ENCODE measurements at regions not wholly inside any gene's neighbourhood (a gene's known extent, or its start where the extent isn't known, plus 50 kb on each side); places are given as distances from the start of the nearest gene placed in this dataset.
"Not testable (repeated sequence)": the region's sequence is repeated elsewhere in the genome, so short reads cannot be mapped to it uniquely, and the experiment has no call there.

DNA sequence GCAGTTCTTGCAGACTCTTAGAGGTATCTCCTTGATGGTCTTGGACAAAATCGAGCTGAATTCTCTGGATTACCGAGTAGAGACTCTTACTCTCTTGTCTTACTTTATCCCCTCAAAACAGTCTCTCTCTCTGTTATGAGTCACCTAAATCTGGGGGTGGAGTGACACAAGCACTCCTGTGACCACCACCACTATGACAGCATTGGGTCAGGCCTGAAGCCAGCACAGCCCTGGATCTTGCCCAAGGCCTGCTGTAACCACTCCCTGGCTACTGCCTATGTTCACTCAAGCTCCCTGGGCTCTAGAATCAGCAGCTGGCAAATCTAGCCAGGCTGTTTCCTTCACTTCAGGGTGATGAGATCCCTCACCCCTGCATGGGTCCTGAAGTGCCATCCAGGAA is 662.5 kb downstream of the LUZP2 start:
- no peak for DNase-seq (ENCODE audit: low spot score)

- DNase-seq (ENCODE audit: low spot score) = no peak
These were observed 666.6 kb downstream of the LUZP2 start for GRCh38 chr11:25163421-25163820.

DNA sequence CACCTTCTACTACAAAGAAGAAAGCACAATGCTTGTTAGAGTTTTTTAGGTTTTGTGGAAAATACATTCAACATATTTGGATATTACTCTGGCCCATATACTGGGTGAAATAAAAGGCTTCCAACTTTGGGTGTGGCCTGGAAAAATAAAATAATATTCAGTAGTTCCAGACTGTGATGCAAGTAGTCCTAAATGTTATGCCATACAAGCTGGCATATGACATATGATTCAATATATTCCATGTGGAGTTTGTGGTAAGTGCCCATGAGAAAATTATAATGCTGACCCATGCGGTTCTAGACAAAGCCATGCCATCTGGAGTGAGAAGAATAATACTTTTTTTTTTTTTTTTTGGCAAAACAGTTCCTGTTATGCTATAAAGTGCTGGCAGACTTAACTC is 683.3 kb downstream of the LUZP2 start:
- DNase-seq (ENCODE audit: low spot score) = no peak

DNA sequence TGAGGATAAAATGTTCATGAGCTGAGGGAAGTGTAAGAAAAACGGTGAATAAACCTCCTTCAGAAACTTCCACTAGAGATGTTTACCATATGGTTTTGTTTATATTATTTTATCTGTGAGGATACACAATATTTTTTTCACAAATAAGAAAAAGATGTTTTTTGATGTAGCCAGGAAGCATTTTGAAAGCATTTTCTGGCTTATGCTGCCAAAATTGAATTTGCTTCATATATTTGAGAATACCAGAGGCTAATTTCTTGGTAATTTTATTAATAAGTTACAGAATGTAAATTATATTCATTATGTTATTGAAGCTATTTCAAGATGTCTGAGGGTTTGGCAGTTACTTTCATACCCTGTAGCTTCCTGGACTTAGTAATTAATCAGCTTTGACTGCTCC is 686.6 kb downstream of the LUZP2 start:
- no peak for DNase-seq (ENCODE audit: low spot score)

GRCh38 chr11:25197515-25197914 is 700.7 kb downstream of the LUZP2 start:
- no peak for DNase-seq (ENCODE audit: low spot score)

DNA sequence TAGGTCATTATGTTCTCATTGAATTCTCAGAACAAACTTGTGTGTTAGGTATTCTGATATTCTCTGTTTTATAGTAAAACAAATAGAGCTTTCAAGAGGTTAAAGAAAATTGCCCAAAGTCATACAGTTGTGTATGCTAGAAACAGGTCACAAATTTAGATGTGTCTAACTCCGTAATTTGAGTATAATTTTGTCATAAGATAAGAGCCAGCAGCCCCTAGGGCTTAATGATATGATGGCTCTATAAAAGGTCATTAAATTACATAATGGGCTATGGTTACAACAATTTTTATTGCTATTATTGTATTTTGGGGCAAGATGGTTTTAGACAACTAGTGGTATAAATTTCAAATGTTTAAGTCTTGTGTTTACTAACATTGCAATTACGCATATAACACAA is 701.9 kb downstream of the LUZP2 start:
- DNase-seq (ENCODE audit: low spot score) = no peak

DNA sequence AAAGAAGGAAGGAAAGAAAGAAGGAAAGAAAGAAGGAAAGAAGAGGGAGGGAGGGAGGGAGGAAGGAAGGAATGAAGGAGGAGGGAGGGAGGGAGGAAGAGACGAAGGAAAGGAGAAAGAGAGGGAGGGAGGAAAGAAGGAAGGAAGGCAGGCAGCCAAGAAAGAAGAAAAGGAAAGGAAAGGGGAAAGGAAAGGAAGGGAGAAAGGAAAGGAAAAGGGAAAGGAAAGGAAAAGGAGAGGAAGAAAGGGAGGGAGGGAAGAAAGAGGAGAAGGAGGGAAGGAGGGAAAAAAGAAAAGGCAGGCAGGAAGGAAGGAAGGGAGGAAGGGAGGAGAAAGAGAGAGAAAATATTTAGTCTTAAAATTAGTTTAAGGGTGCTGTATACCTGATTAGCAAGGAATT is 704.1 kb downstream of the LUZP2 start:
- no peak for DNase-seq (ENCODE audit: low spot score)

DNA sequence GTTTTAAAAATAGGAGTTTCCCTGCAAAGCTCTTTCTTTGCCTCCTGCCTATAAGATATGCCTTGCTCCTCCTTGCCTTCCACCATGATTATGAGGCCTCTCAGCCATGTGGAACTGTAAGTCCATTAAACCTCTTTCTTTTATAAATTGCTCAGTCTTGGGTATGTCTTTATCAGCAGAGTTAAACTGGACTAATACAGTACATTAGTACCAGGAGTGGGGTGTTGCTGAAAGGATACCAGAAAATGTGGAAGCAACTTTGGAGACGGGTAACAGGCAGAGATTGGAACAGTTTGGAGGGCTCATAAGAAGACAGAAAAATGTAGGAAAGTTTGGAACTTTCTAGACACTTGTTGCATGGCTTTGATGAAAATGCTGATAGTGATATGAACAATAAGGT is 709.9 kb downstream of the LUZP2 start:
- no peak for DNase-seq (ENCODE audit: low spot score)

- no peak for DNase-seq (ENCODE audit: low spot score)
These were observed 714.9 kb downstream of the LUZP2 start for GRCh38 chr11:25211635-25212254.

- no peak for DNase-seq (ENCODE audit: low spot score)
These were observed 717.8 kb downstream of the LUZP2 start for GRCh38 chr11:25214535-25215176.

DNA sequence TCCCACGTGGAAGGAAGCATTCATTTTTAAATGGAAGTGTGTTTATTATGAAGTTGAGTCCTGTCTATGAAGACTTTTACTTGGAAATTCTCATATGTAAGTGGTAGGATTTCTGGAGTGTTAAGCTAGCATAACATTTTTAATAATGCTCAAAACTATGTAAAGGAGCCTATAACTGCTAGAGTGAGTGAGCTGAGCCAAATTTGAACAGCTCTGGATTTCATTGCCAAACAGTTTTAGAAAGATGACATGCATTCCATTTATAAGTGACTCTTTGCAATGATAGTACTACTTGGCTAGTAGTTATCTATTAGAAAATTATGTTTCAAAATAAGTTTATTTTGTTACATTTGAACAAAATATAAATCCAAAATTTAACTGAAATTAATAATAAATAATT is 721.2 kb downstream of the LUZP2 start:
- DNase-seq (ENCODE audit: low spot score) = no peak

DNA sequence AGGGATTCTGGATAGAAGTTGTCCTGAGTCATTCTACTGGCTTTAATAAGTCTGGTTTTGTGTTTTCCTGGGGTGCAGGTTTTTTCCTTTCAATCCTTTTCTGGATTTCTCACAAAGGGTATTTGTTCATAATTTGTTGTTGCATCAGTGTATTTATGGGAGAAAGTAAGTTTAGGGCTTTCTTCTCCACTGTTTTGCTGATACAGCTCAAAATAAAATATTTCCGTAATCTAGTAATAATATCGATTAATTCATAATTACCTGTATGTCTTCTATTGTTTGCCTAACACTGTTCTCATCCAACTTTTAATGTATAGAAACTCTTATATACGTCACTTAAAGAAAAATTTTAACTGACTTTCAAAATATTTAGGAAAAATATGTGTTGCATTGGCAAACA is 728.2 kb downstream of the LUZP2 start:
- no peak for DNase-seq (ENCODE audit: low spot score)

GRCh38 chr11:25242928-25243327 is 746.1 kb downstream of the LUZP2 start:
- no peak for DNase-seq (ENCODE audit: low spot score)

DNA sequence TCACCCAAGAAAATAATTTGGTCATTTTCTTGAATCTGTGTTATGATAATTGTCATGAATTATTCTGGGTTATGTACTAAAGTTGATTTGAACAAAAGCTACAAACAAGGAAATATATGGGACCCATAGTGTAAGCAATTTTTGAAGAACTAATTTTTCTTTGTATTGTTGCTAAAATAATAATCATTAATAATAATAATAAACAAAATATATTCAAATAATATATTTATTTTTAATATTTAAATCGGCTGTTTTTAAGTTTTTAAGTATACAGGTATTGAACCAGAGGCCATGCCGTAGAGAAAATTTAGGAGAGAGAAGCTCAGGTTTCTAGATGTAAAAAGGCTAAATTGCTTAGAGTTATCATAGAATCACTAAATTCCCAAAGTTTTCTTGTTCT is 747.3 kb downstream of the LUZP2 start:
- no peak for DNase-seq (ENCODE audit: low spot score)

DNA sequence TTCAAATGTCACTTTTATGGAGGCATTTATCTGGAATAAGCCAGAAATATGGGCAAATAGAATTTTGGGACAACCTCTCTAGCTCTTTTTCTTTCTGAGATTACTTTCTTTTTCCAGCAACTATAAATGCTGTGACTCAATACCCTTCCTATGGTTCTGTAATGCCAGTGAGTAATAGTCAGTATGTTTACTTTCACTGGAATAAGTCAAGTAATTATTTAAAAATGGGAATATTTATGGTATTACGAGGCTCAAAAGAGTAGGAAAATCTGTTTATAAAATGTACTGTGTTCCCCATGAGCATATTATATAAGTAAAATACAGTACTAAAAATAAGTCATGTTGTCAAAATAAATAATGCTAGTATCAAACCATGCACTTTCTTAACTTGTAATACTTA is 750.5 kb downstream of the LUZP2 start:
- peak; percentile 2 for DNase-seq (ENCODE audit: low spot score)

DNA sequence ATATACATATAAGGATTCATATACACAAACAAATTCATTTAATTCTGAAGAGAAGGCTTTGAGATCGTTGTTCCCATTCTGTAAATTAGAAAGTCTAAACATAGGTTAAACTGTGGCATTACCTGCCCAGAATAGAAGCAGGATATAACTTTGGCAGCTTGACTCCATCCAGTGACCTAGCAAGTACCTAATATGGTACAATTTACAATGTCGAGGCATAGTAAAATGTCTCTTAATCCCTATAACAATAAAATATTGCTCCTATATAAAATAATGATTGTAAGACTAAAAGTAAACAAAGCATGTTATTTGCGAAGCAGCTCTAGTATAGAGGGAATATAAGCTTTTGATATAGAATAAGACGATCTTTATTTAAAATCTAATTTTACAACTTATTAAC is 756.0 kb downstream of the LUZP2 start:
- no peak for DNase-seq (ENCODE audit: low spot score)

GRCh38 chr11:25263861-25264260 is 767.0 kb downstream of the LUZP2 start:
- not testable (repeated sequence) for DNase-seq (ENCODE audit: low spot score)

GRCh38 chr11:25271301-25271700 is 774.4 kb downstream of the LUZP2 start:
- DNase-seq (ENCODE audit: low spot score) = no peak

- DNase-seq (ENCODE audit: low spot score) = no peak
These were observed 775.4 kb downstream of the LUZP2 start for GRCh38 chr11:25272214-25272613.

GRCh38 chr11:25280821-25281220 is 784.0 kb downstream of the LUZP2 start:
- not testable (repeated sequence) for DNase-seq (ENCODE audit: low spot score)

- DNase-seq (ENCODE audit: low spot score) = no peak
These were observed 796.3 kb downstream of the LUZP2 start for GRCh38 chr11:25293166-25293565.

GRCh38 chr11:25298450-25298849 is 801.6 kb downstream of the LUZP2 start:
- DNase-seq (ENCODE audit: low spot score) = no peak

DNA sequence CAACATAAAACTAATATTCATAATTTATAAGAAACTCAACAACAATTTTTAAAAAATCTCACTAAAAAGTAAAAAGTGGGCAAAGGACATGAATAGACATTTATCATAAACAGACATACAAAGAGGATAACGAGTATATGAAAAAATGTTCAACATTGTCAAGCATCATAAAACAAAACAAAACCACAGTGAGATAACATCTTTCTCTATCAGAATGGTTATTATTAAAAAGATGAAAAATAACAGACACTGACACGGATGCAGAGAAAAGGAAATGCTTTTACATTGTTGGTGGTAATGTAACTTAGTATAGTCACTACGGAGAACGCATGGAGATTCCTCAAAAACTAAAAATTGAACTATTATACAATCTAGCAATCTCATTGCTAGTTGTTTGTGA is 813.0 kb downstream of the LUZP2 start:
- DNase-seq (ENCODE audit: low spot score) = no peak

GRCh38 chr11:25317216-25317615 is 820.4 kb downstream of the LUZP2 start:
- DNase-seq (ENCODE audit: low spot score) = peak; percentile 3

All from AG08396 (cell line).